ENCODE measurements at regions not wholly inside any gene's neighbourhood (a gene's known extent, or its start where the extent isn't known, plus 50 kb on each side); places are given as distances from the start of the nearest gene placed in this dataset.
A peak's percentile ranks its signal among the peaks of the same experiment; 100 is the strongest.
"Not testable (repeated sequence)": the region's sequence is repeated elsewhere in the genome, so short reads cannot be mapped to it uniquely, and the experiment has no call there.

GRCh38 chr6:6724539-6725467, 136.3 kb downstream of the LY86 start:
- DNase-seq (ENCODE audit: low read depth) = peak; percentile 49

- no peak for DNase-seq (ENCODE audit: low read depth)
Measured at GRCh38 chr6:6725468-6726209, 137.1 kb downstream of the LY86 start.

- no peak for DNase-seq (ENCODE audit: low read depth)
Measured at GRCh38 chr6:6728169-6728941, 139.8 kb downstream of the LY86 start.

- DNase-seq (ENCODE audit: low read depth) = no peak
Measured at GRCh38 chr6:6729971-6730370, 141.5 kb downstream of the LY86 start.

GRCh38 chr6:6730831-6731230, 142.3 kb downstream of the LY86 start:
- no peak for DNase-seq (ENCODE audit: low read depth)

- no peak for DNase-seq (ENCODE audit: low read depth)
Measured at GRCh38 chr6:6734479-6735465, 146.3 kb downstream of the LY86 start.

GRCh38 chr6:6736791-6737654, 148.5 kb downstream of the LY86 start:
- no peak for DNase-seq (ENCODE audit: low read depth)

- DNase-seq (ENCODE audit: low read depth) = no peak
Measured at GRCh38 chr6:6737671-6738070, 149.2 kb downstream of the LY86 start.

GRCh38 chr6:6738108-6738507, 149.6 kb downstream of the LY86 start:
- no peak for DNase-seq (ENCODE audit: low read depth)

GRCh38 chr6:6738922-6739716, 150.6 kb downstream of the LY86 start:
- no peak for DNase-seq (ENCODE audit: low read depth)

- no peak for DNase-seq (ENCODE audit: low read depth)
Measured at GRCh38 chr6:6740595-6740994, 152.1 kb downstream of the LY86 start.

GRCh38 chr6:6741264-6741663, 152.7 kb downstream of the LY86 start:
- DNase-seq (ENCODE audit: low read depth) = no peak

GRCh38 chr6:6742535-6742934, 154.0 kb downstream of the LY86 start:
- DNase-seq (ENCODE audit: low read depth) = no peak

- no peak for DNase-seq (ENCODE audit: low read depth)
Measured at GRCh38 chr6:6744551-6744950, 156.0 kb downstream of the LY86 start.

GRCh38 chr6:6745637-6746332, 157.3 kb downstream of the LY86 start:
- not testable (repeated sequence) for DNase-seq (ENCODE audit: low read depth)

GRCh38 chr6:6746333-6746969, 157.9 kb downstream of the LY86 start:
- no peak for DNase-seq (ENCODE audit: low read depth)

GRCh38 chr6:6746970-6747338, 158.4 kb downstream of the LY86 start:
- DNase-seq (ENCODE audit: low read depth) = no peak

GRCh38 chr6:6747371-6747770, 158.9 kb downstream of the LY86 start:
- no peak for DNase-seq (ENCODE audit: low read depth)
